ENCODE measurements at regions not wholly inside any gene's neighbourhood (a gene's known extent, or its start where the extent isn't known, plus 50 kb on each side); places are given as distances from the start of the nearest gene placed in this dataset.

GRCh38 chr6:11324453-11325015 lies 92.1 kb upstream of the NEDD9 start (continued):
- no peak for TF ChIP-seq BHLHE40 (IDR thresholded peaks at IDR 0.05; ENCODE audit: low read length)
- TF ChIP-seq GATAD1 (CRISPR knock-in tag; IDR thresholded peaks at IDR 0.05) = no peak
- no peak for TF ChIP-seq ZNF34 (CRISPR knock-in tag; IDR thresholded peaks at IDR 0.05; ENCODE audit: borderline replicate concordance)
- TF ChIP-seq ZNF570 (CRISPR knock-in tag; IDR thresholded peaks at IDR 0.05; ENCODE audit: borderline replicate concordance) = no peak
- no peak for TF ChIP-seq ZNF430 (CRISPR knock-in tag; IDR thresholded peaks at IDR 0.05)
- no peak for TF ChIP-seq CEBPB (IDR thresholded peaks at IDR 0.05; ENCODE audit: borderline replicate concordance, low read depth, low read length)
- no peak for TF ChIP-seq SRSF4 (IDR thresholded peaks at IDR 0.05; ENCODE audit: low read depth, low read length, poor library complexity, severe bottlenecking)
- no peak; the same call in 1 of the 2 replicates for TF ChIP-seq NR0B2 (CRISPR knock-in tag; IDR thresholded peaks at IDR 0.05)
- no peak for TF ChIP-seq GTF2F1 (IDR thresholded peaks at IDR 0.05; ENCODE audit: low read length)
- no peak for TF ChIP-seq CREB1 (IDR thresholded peaks at IDR 0.05)
- TF ChIP-seq CREB1 (CRISPR knock-in tag; IDR thresholded peaks at IDR 0.05) = no peak
- no peak for TF ChIP-seq TP53 (CRISPR knock-in tag; conservative IDR thresholded peaks at IDR 0.05)
- no peak for TF ChIP-seq GZF1 (CRISPR knock-in tag; IDR thresholded peaks at IDR 0.05)
- TF ChIP-seq NR3C1 (CRISPR knock-in tag; IDR thresholded peaks at IDR 0.05) = no peak
- TF ChIP-seq KLF6 (CRISPR knock-in tag; IDR thresholded peaks at IDR 0.05) = no peak
- TF ChIP-seq KLF12 (CRISPR knock-in tag; IDR thresholded peaks at IDR 0.05; ENCODE audit: borderline replicate concordance) = no peak
- peak; percentile 1; the same call in 1 of the 2 replicates for TF ChIP-seq ZNF687 (CRISPR knock-in tag; IDR thresholded peaks at IDR 0.05)
- TF ChIP-seq ARHGAP35 (CRISPR knock-in tag; IDR thresholded peaks at IDR 0.05; ENCODE audit: borderline replicate concordance) = 0 out of 2 replicates have a peak, but pooled peaks have one; percentile 2
- no peak for TF ChIP-seq ZNF776 (CRISPR knock-in tag; IDR thresholded peaks at IDR 0.05)
- TF ChIP-seq ZNF782 (CRISPR knock-in tag; IDR thresholded peaks at IDR 0.05; ENCODE audit: borderline replicate concordance) = no peak
- peak; percentile 1; the same call in 1 of the 2 replicates for TF ChIP-seq ERF (CRISPR knock-in tag; IDR thresholded peaks at IDR 0.05)
- TF ChIP-seq SOX13 (IDR thresholded peaks at IDR 0.05) = no peak
- no peak for TF ChIP-seq SOX13 (CRISPR knock-in tag; conservative IDR thresholded peaks at IDR 0.05 in 1 of 2, IDR thresholded peaks at IDR 0.05 in 1 of 2)
- TF ChIP-seq KDM4B (CRISPR knock-in tag; IDR thresholded peaks at IDR 0.05) = no peak
- TF ChIP-seq RBM22 (optimal IDR thresholded peaks at IDR 0.05; ENCODE audit: low read length) = no peak
- TF ChIP-seq ZHX1 (CRISPR knock-in tag; IDR thresholded peaks at IDR 0.05; ENCODE audit: low read depth) = no peak

All from HepG2 (cell line).